GM19351 (cell line): ENCODE measurements at regions not wholly inside any gene's neighbourhood (a gene's known extent, or its start where the extent isn't known, plus 50 kb on each side); places are given as distances from the start of the nearest gene placed in this dataset.

Source experiments
- ATAC-seq: cut with Tn5 transposase; IDR thresholded peaks from one replicate; pipeline ENCODE4 v1.9.1; 2021; ENCODE audit warnings: mild to moderate bottlenecking, moderate library complexity; ENCODE audit not compliant: unreplicated experiment

DNA sequence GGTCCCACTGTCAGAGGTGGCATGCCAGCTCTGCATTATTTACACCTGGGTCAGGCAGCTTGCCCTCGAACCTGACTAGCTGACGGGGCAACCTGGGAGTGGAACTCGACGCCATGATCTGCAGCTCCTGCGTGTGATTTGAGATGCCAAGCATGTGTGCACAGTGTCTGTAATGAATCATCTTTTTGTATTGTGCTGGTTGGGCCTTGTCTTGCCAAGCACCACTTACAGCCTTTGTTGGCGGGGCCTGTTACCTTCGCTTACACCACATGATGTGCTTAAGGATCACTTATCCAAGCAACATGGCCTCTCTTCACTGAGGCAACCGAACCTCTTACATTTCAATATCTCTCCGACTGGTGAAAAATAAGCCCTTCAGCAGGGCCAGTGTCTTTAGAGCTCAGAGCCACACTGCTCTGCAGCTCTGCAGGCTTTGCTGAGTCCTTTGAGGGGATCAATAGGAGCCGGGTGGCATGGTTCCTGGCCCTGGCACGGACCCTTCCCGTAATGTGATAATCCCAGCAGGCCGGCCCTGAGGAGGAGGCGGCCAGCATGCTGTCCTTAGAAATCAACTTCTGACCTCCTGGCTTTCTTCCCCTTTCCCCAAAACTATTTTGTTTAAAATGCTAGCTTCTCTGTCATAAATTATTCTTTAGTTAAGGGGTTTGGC lies 297.7 kb upstream of the CD180 start:
- no peak for ATAC-seq

DNA sequence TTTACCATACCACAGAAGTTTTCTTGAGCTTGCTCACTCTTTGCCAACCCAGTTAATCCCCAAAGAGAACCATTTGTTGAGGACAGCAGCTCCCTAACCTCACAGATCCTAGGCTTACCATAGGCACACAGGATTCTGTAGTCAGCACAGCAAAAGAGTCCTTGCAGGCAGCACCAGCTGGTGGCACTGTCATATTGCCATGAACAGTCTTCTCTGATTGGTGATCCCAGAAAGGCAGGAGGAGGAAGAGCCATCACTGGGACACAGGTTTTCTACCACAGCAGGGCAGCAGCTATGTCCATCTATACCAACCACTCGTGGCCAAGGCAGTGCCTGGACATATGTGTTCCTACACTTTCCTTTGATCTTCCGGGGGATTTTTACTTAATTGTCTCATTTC lies 297.1 kb upstream of the CD180 start:
- no peak for ATAC-seq

DNA sequence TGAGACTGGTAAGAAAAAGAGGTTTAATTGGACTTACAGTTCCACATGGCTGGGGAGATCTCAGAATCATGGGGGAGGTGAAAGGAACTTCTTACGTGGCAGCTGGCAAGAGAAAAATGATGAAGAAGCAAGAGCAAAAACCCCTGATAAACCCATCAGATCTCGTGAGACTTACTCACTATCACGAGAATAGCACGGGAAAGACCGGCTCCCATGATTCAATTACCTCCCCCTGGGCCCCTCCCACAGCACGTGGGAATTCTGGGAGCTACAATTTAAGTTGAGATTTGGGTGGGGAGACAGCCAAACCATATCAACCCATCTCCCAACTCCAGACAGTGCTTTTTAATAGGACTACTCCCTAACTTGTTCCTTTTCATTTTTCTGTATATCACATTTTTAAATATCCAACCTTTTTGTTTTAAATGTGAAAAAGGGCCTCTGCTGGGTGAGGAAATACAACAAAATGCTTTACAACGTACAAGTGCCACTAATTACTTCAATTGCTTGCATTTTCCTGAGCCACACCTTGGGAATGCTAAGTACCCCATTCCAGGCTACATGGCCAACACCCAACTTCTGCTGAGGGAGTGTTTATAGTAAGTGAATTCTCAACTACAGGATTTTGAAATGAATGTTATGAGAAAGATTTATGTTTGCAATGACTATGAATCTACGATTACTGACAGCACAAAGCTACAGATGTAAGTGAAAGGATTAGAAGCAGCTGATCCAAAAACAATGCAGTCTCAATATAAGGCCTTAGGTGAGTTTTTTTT lies 294.1 kb upstream of the CD180 start:
- ATAC-seq = no peak

DNA sequence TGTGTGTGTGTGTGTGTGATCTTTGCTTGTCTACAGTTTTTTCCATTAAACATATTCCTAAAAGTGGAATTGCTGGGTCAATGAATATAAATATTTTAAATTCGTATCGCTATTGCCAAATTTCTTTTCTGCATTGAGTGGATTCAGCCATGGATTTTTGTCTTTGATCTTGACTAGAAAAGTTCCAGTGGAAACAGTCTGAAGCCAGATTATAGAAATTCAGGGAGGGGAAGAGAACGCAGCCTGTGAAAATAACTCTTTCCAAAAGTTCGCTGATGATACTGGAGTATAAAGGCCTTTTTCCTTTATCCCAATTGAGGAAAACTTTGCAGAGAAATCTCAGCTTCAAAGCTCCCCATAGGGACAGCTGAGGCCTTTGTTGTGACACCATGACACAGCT lies 292.3 kb upstream of the CD180 start:
- ATAC-seq = no peak

DNA sequence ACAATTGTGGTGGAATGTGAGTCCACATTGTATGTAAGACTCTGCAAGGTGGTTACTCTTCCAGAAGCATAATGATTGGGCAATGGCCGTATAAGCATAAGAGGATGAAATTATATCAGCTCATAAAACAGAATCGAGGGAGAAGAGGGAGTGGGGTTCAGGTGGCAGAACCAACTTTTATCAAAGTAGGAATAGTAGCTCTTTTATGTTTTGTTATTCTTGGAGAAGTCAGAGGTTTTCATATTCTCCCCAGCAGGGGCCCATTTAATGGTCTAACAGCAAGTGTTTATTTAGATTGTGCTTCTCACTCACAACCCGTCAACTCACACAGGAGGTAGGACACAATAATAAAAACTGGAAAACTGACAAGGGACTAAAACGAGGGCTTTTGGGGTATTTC lies 291.3 kb upstream of the CD180 start:
- ATAC-seq = no peak

DNA sequence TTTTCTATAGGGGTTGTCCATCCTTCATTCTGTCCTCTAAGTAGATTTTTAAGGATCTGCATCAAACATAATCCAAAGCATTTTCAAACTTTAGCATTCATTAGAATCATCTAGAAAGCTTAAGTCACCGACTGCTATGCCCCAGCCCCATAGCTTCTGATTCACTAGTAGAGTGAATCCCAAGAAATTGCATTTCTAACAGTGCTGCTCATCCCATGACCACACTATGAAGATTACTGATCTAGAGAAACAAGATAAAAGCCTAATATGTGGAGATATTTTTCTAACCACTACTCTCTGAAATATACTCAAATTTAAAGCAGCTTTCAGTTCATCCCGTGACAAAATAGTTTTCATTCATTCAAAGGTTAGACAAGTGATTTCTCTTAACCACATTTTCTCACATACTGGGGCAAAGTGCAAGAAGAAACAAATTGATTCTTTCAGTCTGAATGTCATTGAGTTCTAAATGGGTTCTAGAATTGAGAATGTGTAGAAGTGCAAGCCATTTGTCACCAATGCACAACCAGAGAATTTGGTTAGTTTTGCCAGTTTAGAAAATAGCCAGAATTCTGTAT lies 286.9 kb upstream of the CD180 start:
- no peak for ATAC-seq

DNA sequence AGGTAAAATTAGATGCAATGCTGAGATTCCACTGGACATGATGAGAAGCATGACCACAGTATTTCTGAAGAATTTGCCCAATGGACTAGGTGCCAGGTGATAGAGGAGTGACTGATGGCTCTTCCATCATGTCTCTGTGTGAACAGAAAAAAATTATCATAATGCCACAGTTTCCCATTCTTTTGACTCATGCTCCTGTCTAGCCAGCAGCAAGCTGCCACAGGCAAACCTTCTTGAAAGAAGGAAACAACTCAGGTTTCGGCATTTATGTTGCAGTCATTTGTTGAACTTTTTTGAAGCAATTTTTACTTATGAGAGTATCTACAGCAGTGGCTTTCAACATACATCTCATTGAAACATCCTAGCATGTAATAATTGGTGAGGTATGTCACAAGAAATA lies 284.8 kb upstream of the CD180 start:
- no peak for ATAC-seq

DNA sequence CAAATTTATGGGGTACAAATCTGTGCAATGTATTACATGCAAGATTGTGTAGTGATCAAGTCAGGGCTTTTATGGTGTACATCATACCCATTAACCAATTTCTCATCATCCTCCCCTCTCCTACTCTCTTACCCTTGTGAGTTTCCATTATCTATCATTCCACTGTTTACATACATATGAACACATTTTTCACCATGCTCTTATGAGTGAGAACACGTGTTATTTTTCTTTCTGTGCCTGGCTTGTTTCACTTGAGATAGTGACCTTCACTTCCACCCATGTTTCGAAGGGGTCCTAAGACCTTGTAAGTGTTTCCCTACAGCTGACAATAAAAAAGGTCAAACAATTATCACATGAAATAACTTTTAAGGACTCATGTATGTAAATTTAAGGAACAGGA lies 281.7 kb upstream of the CD180 start:
- ATAC-seq = no peak

DNA sequence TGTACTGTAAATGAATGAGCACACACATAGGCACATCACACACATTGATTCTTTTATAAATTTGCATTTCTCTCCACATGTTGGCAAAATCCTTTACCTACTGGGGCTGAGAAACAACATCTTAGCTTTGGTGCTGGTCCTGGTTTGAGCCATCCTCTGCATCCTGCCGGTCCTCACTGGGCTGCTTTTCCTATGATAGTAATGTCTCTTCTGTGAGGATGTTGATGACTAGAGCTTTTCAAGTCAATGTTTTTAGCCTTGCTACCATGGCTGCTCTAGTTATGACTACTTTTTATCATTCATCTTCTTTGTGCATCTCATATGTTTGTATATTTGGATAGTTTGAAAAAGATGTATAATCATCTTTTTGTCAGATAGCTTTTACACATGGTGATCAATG lies 280.4 kb upstream of the CD180 start:
- ATAC-seq = no peak

DNA sequence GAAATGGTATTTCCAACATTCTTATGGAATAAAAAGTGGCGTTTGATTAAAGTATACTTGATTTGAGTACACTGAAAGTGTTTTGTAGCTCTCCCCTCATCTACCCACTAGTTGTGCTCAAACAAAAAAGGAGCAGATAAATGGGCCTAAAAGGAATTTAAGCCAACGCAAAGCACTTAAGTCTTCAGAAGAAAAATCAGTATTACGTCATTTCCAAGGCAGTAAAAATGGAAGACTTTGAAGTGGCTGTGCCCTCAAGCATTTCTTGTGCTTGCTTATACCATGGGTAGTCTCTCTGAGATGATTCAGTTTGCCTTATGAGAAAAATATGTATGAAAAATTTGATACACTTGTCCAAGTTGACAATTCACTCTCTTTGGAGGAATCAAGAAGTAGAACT lies 279.9 kb upstream of the CD180 start:
- ATAC-seq = no peak

DNA sequence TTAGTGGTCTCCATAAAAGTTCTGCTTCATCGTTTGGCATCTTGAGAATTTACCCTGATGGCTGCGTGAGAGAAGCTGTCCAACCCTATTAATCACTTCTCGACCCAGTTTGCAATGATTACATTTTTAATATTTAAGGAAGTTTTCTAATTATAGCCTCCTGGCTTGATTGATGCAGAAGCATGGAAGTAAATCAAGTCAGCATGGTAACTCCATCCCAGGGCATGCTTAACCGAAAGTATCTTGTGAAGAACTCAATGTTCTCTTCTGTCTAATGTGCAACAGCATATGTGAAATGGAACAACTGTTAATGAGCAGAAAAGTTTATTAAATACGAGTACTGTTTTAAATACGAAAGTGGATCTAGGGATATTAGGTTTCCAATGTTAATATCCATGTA lies 278.9 kb upstream of the CD180 start:
- no peak for ATAC-seq

DNA sequence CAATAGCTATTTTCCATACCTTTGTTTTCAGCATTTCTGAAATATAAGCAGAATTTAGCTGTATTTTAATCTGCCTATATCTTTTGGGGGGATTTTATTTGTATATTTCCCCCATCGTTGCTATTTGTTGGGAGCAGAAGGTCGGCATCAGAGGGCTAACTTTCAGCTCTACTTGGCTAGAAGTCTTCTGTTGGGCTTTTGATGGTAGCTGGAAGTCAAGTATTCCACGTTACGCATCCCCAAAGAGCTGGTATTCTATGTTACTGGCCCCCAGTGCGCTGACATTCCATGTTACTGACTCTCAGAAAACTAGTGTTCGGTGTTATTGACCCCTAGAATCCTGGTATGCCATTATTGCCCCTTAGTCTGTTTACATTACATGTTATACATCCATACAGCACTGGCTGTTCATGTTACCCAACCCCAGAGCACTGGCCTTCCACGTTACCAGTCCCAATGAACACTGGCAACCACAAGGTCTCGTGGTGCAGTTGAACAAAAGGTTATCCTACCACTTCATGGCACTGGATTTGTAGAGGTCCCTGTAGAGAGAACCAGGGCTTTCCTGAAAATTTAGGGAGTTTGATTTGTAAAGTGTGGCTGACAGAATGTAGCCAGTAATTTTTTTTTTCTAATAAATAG lies 278.1 kb upstream of the CD180 start:
- ATAC-seq = no peak

DNA sequence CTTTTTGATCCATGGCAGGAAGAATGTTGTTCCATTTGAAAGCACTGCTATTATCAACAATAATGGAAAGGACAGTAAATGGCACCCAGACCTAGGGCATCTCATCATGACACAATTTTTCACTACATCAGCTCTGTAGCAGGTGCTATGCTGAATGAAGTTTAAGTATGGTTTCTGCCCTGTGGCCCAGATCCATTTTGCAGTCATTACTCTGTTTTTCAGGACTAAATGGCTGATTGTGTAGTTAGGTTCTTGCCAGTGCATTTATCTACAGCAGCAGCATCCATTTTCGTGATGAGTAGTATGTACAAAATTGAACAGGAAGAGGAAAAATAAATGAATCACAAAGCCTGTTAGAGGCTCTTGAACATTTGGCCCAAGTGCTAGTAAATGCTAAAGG lies 270.5 kb upstream of the CD180 start:
- no peak for ATAC-seq

DNA sequence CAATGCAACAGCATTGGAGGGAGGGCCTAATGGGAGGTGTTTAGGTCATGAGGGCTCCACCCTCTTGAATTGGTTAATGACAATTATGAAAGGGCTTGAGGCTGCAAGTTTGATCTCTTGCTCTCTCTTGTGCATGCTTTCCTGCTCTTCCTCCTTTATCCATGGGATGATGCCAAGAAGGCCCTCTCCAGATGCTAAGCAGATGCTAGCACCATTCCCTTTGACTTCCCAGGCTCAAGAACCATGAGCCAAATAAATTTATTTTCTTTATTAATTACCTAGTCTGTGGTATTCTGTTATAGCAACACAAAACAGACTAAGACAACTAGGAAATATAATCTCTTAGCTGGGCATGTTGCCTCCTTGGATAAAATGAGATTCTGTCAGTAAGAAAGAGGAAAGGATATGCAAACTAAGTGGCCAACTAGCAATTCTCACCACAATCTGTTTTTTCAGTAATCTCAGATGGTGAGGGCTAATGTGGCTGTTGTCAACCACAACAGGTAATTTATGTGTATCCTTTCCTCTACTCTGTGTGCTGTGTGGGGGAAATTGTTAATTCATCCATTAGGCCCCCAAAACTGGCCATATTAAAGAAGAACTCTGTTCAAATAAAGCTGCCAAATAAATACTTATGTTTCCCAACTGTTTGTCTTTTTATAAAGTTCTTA lies 269.1 kb upstream of the CD180 start:
- peak; percentile 72 for ATAC-seq

DNA sequence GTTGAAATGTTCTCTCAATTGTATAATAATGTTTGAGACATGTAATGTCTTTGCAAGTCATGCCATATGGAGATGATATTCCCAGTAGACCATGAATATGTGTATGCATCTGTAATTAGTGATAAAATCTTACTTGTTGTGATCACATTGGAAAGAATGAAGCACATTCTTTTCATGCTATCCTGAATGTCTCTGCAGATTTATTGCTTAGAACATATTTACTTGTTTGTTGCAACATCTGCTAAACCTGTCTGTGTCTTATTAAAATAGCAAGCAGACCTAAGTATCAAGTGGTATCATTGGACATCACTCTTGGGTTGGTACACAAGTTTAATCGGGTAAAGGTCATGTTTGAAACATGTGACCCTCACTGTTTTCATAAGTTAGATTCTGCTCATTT lies 265.5 kb upstream of the CD180 start:
- ATAC-seq = no peak

DNA sequence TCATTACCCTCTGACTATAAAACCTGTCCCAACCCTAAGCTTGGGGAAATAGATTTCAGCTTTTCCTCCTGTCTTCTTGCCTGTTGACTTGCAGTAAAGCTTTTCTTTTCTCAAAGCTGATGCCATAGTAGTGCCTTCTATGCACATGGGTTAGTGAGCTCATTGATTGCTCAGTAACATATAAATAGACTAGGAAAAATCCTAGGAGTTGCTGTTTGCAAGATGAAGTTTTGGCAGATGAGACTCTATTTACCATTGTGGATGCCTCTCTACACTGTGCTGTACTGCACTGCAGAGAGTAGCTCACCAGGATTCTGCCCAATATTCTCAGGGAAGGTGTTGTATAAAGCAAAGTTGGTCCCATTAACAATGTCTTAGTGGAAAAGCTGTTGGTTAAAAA lies 262.7 kb upstream of the CD180 start:
- ATAC-seq = no peak

DNA sequence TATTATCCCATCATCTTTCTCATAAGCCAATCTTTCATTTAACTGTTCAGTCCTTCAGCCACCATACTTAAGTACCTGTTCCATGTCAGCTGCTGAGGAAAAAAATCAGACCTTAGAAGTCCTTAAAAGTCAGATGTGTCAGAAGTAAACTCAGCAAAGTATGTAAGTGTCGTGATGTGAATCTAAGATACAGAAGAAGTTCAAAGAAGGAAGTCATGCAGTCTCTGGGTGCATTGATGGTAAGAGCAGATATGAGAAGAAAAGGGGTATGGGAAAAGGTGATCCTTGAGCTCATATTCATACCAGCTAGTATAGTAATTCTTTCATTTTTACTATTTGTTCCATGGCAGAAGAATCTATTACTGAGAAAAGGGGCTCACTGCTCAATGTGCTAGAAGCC lies 259.4 kb upstream of the CD180 start:
- ATAC-seq = no peak

DNA sequence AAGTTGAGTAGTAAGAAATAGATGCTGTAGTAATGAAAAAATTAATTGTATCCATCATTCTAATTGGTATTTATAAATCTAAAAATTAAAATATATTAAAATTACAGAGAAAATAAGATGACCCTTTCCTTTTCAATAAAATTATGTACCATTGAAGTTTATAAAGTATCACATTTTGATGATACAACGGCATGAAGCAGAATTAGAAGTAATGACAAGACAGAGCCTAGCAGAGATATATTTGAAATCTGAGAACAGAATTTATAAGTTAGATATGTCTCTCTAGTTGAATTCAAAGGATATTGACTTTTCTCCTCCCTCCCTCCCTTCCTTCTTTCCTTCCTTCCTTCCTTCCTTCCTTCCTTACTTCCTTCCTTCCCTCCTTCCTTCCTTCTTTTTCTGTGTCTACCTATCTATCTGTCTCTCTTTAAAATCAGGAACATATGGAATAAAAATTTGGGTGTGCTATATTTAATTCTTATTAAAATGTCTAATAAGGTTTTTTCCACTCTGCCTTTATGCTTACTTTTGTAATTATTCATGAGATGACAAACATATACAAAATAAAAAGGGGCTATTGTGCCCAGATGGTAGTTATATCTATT lies 258.5 kb upstream of the CD180 start:
- ATAC-seq = no peak

DNA sequence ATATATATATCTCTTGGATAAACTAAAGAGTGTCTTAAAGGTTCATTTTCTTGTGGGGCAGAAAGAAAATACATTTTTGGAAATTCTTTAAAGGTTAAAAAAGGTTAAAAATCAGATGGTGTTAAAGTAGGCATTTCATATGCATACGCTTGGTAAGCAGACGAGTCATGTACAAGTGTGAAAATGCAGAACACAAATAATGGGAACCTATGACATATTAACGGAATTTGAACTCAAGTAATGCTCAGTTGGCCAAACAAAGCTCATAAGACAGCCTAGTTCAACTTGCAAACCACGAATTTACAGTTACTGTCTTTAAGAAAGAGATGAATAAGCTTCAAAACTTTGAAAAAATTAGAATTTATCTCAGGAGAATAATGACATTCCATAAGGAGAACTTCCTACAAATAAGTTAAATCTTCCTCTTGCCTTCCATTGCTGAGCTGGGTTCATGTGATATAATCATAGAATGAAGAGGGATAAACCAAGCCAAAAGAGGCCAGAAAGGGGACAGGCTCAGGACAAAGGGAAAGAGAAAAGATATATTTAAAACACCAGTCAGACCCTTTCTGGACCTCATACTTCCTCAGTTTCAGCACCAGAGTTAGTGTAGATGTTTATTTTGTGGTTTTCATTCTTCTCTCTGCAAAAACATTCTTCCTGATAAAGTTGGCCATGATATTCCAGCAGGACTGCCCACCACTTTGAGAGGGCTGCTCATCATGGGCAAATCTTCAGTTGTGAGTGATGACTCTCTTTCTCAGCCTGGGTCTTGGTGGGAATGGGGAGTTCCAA lies 256.7 kb upstream of the CD180 start:
- ATAC-seq = no peak

DNA sequence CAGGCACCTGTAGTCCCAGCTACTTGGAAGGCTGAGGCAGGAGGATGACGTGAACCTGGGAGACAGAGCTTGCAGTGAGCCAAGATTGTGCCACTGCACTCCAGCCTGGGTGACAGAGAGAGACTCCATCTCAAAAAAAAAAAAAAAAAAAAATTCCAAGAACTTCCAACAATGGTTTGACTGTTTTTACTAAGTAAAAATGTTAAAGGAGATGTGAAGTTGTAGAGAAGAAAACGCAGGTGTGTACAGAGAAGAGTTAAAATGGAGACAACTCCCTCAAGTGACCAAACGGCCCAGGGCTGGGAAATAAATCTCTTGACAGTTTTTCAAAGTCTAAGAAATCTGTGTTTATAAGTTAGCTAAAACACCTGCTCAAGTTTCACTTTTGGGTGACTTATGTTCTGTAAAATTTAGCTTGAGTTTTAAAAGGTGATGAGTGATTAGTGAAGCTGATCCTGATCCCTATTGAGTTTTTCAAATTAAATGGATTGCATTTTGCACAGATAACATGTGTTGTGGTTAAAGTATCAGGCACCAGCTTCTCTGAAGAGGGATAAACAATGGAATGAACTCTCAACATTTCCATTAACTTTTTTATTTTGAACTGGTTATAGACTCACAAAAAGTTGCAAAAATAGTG lies 255.2 kb upstream of the CD180 start:
- no peak for ATAC-seq
